Erythroblast (primary cell): ENCODE measurements at regions not wholly inside any gene's neighbourhood (a gene's known extent, or its start where the extent isn't known, plus 50 kb on each side); places are given as distances from the start of the nearest gene placed in this dataset.

Experiments used
- GATA1 ChIP-seq: IDR thresholded peaks from 2 replicates; pipeline ENCODE4 v1.6.1; 2011; ENCODE audit warnings: low read depth, mild to moderate bottlenecking, control low read depth, low read length, moderate library complexity
- POLR2A ChIP-seq: IDR thresholded peaks from 2 replicates; pipeline ENCODE4 v1.6.1; 2011; ENCODE audit warnings: mild to moderate bottlenecking, low read length

DNA sequence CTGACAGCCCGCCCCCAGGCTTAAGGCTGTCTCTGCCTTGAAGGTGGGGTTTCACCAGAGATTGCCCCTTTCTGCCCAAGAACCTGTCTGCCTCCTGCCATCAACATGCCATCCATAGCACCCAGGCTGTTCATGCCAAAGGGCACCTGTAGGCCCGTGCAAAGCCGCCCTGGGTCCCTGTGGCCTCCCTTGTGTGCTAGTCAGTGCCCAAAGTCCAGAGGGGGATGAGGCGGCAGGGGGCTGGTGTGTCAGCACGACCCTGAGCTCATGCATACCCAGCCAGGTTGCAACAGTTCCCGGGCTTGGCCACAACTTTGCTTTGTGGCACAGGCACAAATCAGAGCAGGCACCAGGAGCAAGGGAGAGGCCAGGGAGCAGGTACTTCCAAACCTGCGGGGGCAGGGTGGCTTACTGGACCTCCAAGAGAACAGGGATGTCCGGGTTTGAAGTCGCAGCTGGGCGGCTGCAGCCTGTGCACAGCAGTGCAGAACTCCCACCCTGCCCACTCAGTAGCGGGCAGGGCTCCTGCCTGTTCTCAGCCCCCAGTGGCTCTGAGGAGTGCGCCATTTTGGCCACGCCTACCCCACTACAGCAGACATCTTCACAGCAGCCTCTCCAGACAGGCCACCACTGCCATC is 671.1 kb upstream of the GRM3 start:
- TF ChIP-seq POLR2A: no peak
- no peak for TF ChIP-seq GATA1
